Keratinocyte (primary cell): ENCODE measurements at regions not wholly inside any gene's neighbourhood (a gene's known extent, or its start where the extent isn't known, plus 50 kb on each side); places are given as distances from the start of the nearest gene placed in this dataset.

ENCODE experiments used
- CTCF ChIP-seq, 3 experiments: IDR thresholded peaks in 1 of 3; conservative IDR thresholded peaks in 1 of 3; optimal IDR thresholded peaks in 1 of 3; 2 replicates in 2 of 3; 3 replicates in 1 of 3; pipeline versions ENCODE3 to v1.5.1; 2011; ENCODE audit warnings: low read length in 3 of 3, mild to moderate bottlenecking in 3 of 3, moderate library complexity in 2 of 3, control low read depth in 1 of 3, inconsistent platforms in 1 of 3; ENCODE audit not compliant: insufficient read depth in 2 of 3; ENCODE audit errors: extremely low read depth in 1 of 3
- EZH2 ChIP-seq: IDR thresholded peaks from one replicate; pipeline ENCODE4 v1.6.1; 2012; ENCODE audit warnings: inconsistent platforms, mild to moderate bottlenecking, low read length, moderate library complexity

GRCh38 chr2:133633881-133634409, 65.7 kb upstream of the NCKAP5 start:
- TF ChIP-seq CTCF (optimal IDR thresholded peaks at IDR 0.05 in 1 of 3, IDR thresholded peaks at IDR 0.05 in 1 of 3, conservative IDR thresholded peaks at IDR 0.05 in 1 of 3; ENCODE audit: extremely low read depth in 1 of 3, insufficient read depth in 2 of 3, low read length in 3 of 3): no peak
- TF ChIP-seq EZH2: no peak
